OCI-LY3 (cell line): ENCODE measurements at regions not wholly inside any gene's neighbourhood (a gene's known extent, or its start where the extent isn't known, plus 50 kb on each side); places are given as distances from the start of the nearest gene placed in this dataset.

Experiments used
- H2AFZ ChIP-seq: fragments of 200-600, 300-600 bp; shearing (Covaris generic); 2 replicates; pipeline ENCODE4 v1.6.0; 2014; ENCODE audit warnings: antibody characterized with exemption, low read depth, low read length
- H3K27ac ChIP-seq: fragments of 200-600, 300-600 bp; sonication (generic); 2 replicates; pipeline ENCODE4 v1.5.1; 2014; ENCODE audit warnings: mild to moderate bottlenecking, low read length, moderate library complexity, mixed read lengths
- H3K27me3 ChIP-seq: fragments of 200-600, 300-600 bp; sonication (generic); 2 replicates; pipeline ENCODE4 v1.6.1; 2014; ENCODE audit warnings: low read depth, low read length, mixed read lengths
- H3K36me3 ChIP-seq: fragments of 200-600, 300-600 bp; sonication (generic); replicated peaks from 2 replicates; pipeline ENCODE3; 2014; ENCODE audit warnings: low read depth, low read length, mixed read lengths
- H3K4me1 ChIP-seq: fragments of 300-600, 200-600 bp; sonication (generic); 2 replicates; pipeline ENCODE4 v1.6.1; 2014; ENCODE audit warnings: low read length, mixed read lengths
- H3K4me2 ChIP-seq: fragments of 200-600, 300-600 bp; sonication (generic); 2 replicates; pipeline ENCODE4 v1.6.1; 2014; ENCODE audit warnings: low read length, mixed read lengths
- H3K4me3 ChIP-seq: fragments of 300-600, 200-600 bp; sonication (generic); 2 replicates; pipeline ENCODE4 v1.5.1; 2014; ENCODE audit warnings: antibody characterized with exemption, mild to moderate bottlenecking, low read length, moderate library complexity
- H3K79me2 ChIP-seq: fragments of 300-600, 200-600 bp; shearing (Covaris generic); 2 replicates; pipeline ENCODE4 v1.6.1; 2014; ENCODE audit warnings: mild to moderate bottlenecking, low read length, mixed read lengths
- H3K9ac ChIP-seq: fragments of 300-600, 200-600 bp; shearing (Covaris generic); 2 replicates; pipeline ENCODE4 v1.6.0; 2014; ENCODE audit warnings: mild to moderate bottlenecking, low read length, moderate library complexity
- H3K9me3 ChIP-seq: fragments of 200-600, 300-600 bp; shearing (Covaris generic); 2 replicates; pipeline ENCODE4 v1.6.1; 2014; ENCODE audit warnings: low read length, mixed read lengths; ENCODE audit not compliant: insufficient read depth
- H4K20me1 ChIP-seq: fragments of 200-600, 300-600 bp; sonication (generic); 2 replicates; pipeline ENCODE4 v1.6.1; 2016; ENCODE audit warnings: low read length, mixed read lengths; ENCODE audit not compliant: insufficient read depth
- CTCF ChIP-seq: fragments of 200-600, 300-600 bp; sonication (generic); IDR thresholded peaks from 2 replicates; pipeline ENCODE4 v1.5.1; 2014; ENCODE audit warnings: antibody characterized with exemption, low read length, low read depth
- EZH2phosphoT487 ChIP-seq: fragments of 200-600 bp; shearing (Covaris generic); IDR thresholded peaks from 2 replicates; pipeline ENCODE4 v1.6.1; 2018; ENCODE audit warnings: antibody characterized with exemption, mixed run types, low read depth

GRCh38 chr19:28915737-28916460 lies 297.1 kb downstream of the UQCRFS1 start:
- H3K36me3 ChIP-seq = no peaks in the 10 kb centered on the region
- no peak overlapping the region for H3K4me3 ChIP-seq
- H4K20me1 ChIP-seq = no peaks in the 10 kb centered on the region
- H3K9me3 ChIP-seq = no peaks in the 10 kb centered on the region
- H3K27ac ChIP-seq = no peak overlapping the region
- no peak overlapping the region for H3K4me2 ChIP-seq
- H3K27me3 ChIP-seq = peaks cover 10% of the 10 kb centered on the region; the same call in 1 of the 2 replicates
- H3K9ac ChIP-seq = no peak overlapping the region
- no peak overlapping the region for H2AFZ ChIP-seq
- TF ChIP-seq CTCF (no peak), EZH2phosphoT487 (no peak)
- H3K79me2 ChIP-seq = no peaks in the 10 kb centered on the region
- no peaks in the 10 kb centered on the region for H3K4me1 ChIP-seq

- H3K79me2 ChIP-seq = no peaks in the 10 kb centered on the region
- TF ChIP-seq CTCF = no peak
- TF ChIP-seq EZH2phosphoT487 = no peak
- no peaks in the 10 kb centered on the region for H4K20me1 ChIP-seq
- H3K9ac ChIP-seq = no peak overlapping the region
- no peaks in the 10 kb centered on the region for H3K4me1 ChIP-seq
- H3K4me2 ChIP-seq = no peak overlapping the region
- H3K27me3 ChIP-seq = peaks cover 11% of the 10 kb centered on the region; the same call in 1 of the 2 replicates
- no peak overlapping the region for H3K27ac ChIP-seq
- no peak overlapping the region for H3K4me3 ChIP-seq
- H3K36me3 ChIP-seq = no peaks in the 10 kb centered on the region
- H2AFZ ChIP-seq = no peak overlapping the region
- no peaks in the 10 kb centered on the region for H3K9me3 ChIP-seq
Measured at GRCh38 chr19:28915202-28915601, 297.7 kb downstream of the UQCRFS1 start.

GRCh38 chr19:28914173-28914572 lies 298.8 kb downstream of the UQCRFS1 start:
- H4K20me1 ChIP-seq = no peaks in the 10 kb centered on the region
- peaks cover 18% of the 10 kb centered on the region; the same call in 1 of the 2 replicates for H3K27me3 ChIP-seq
- no peak overlapping the region for H3K4me2 ChIP-seq
- no peak overlapping the region for H3K4me3 ChIP-seq
- no peaks in the 10 kb centered on the region for H3K4me1 ChIP-seq
- no peak overlapping the region for H3K27ac ChIP-seq
- no peaks in the 10 kb centered on the region for H3K9me3 ChIP-seq
- no peaks in the 10 kb centered on the region for H3K79me2 ChIP-seq
- H3K9ac ChIP-seq = no peak overlapping the region
- no peak overlapping the region for H2AFZ ChIP-seq
- TF ChIP-seq CTCF (no peak), EZH2phosphoT487 (no peak)
- H3K36me3 ChIP-seq = no peaks in the 10 kb centered on the region

- Histone ChIP-seq H3K36me3 (no peaks in the 10 kb centered on the region), H3K27me3 (peaks cover 22% of the 10 kb centered on the region; the same call in 1 of the 2 replicates), H3K4me3 (no peak overlapping the region), H3K27ac (no peak overlapping the region), H3K9me3 (no peaks in the 10 kb centered on the region), H3K4me1 (no peaks in the 10 kb centered on the region), H3K79me2 (no peaks in the 10 kb centered on the region), H3K9ac (no peak overlapping the region), H4K20me1 (no peaks in the 10 kb centered on the region), H3K4me2 (no peak overlapping the region), H2AFZ (no peak overlapping the region)
- TF ChIP-seq CTCF (no peak), EZH2phosphoT487 (no peak)
Measured at GRCh38 chr19:28913626-28914025, 299.3 kb downstream of the UQCRFS1 start.
